Activated naive CD4-positive, alpha-beta T cell treated with anti-CD3 and anti-CD28 coated beads for 36 hours (primary cell): ENCODE measurements at regions not wholly inside any gene's neighbourhood (a gene's known extent, or its start where the extent isn't known, plus 50 kb on each side); places are given as distances from the start of the nearest gene placed in this dataset.
"Not testable (repeated sequence)": the region's sequence is repeated elsewhere in the genome, so short reads cannot be mapped to it uniquely, and the experiment has no call there.

Source experiments
- CTCF ChIA-PET: fragments of 350-600 bp; sonication (Branson Sonifier 250); formaldehyde crosslinking; loops from one replicate; lab custom pipeline; 2021; ENCODE audit warnings: antibody characterized with exemption; lab: Charles Lee
- DNase-seq: peaks from one replicate; pipeline ENCODE4 v3.0.0-alpha.2; 2020
- H3K27ac Mint-ChIP-seq: one replicate; pipeline ENCODE4 v1.8.0; 2021; ENCODE audit warnings: mild to moderate bottlenecking, mixed read lengths
- H3K27me3 Mint-ChIP-seq: one replicate; pipeline ENCODE4 v1.8.0; 2021; ENCODE audit warnings: low read depth, mixed read lengths
- H3K36me3 Mint-ChIP-seq: one replicate; pipeline ENCODE4 v1.8.0; 2021; ENCODE audit warnings: low read depth, mixed read lengths
- H3K4me1 Mint-ChIP-seq: one replicate; pipeline ENCODE4 v1.8.0; 2021; ENCODE audit warnings: low read depth, mixed read lengths
- H3K4me3 Mint-ChIP-seq: one replicate; pipeline ENCODE4 v1.8.0; 2021; ENCODE audit warnings: mild to moderate bottlenecking, moderate library complexity, mixed read lengths
- H3K9me3 Mint-ChIP-seq: one replicate; pipeline ENCODE4 v1.8.0; 2021; ENCODE audit warnings: mixed read lengths
- intact Hi-C: fragments of 100-400 bp; cut with micrococcal nuclease; formaldehyde crosslinking; loops from one replicate; pipeline ENCODE4 v1.15.1; 2023

- H3K4me1 Mint-ChIP-seq = no peaks in the 10 kb centered on the region
- peaks cover 2% of the 10 kb centered on the region for H3K9me3 Mint-ChIP-seq
- H3K27me3 Mint-ChIP-seq = no peaks in the 10 kb centered on the region
- no peak overlapping the region for H3K27ac Mint-ChIP-seq
- intact Hi-C loops = no loop called here
- CTCF ChIA-PET = no interaction called here
- no peak overlapping the region for H3K4me3 Mint-ChIP-seq
- no peak for DNase-seq
- H3K36me3 Mint-ChIP-seq = no peaks in the 10 kb centered on the region
These were observed 1247.0 kb upstream of the GYPC start for GRCh38 chr2:125408874-125409538.

DNA sequence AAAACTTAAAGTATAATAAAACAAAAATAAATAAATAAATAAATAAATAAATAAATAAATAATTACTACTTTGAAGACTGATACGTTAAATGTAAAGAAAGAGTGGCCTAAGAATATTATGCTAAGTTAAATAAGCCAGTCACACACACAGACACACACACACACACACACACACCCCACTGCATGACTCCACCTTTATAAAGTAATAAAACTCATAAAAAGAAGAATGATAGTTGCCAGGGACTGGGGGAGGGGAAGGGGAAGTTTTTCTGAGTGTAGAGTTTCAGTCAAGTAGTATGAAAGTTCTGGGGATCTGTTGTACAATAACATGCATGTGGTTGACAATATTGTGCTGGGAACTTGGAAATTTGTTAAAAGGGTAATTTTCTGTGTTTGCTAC, 1237.5 kb upstream of the GYPC start:
- CTCF ChIA-PET = no interaction called here
- intact Hi-C loops = no loop called here
- H3K4me1 Mint-ChIP-seq = no peaks in the 10 kb centered on the region
- no peaks in the 10 kb centered on the region for H3K36me3 Mint-ChIP-seq
- peaks cover 2% of the 10 kb centered on the region for H3K9me3 Mint-ChIP-seq
- H3K27me3 Mint-ChIP-seq = no peaks in the 10 kb centered on the region
- no peak overlapping the region for H3K4me3 Mint-ChIP-seq
- no peak overlapping the region for H3K27ac Mint-ChIP-seq
- DNase-seq = no peak

- H3K4me3 Mint-ChIP-seq, CTCF ChIA-PET, H3K9me3 Mint-ChIP-seq, DNase-seq, H3K27ac Mint-ChIP-seq, H3K36me3 Mint-ChIP-seq, H3K4me1 Mint-ChIP-seq, intact Hi-C loops, H3K27me3 Mint-ChIP-seq: not testable (repeated sequence)
These were observed 1233.7 kb upstream of the GYPC start for GRCh38 chr2:125422198-125422770.

GRCh38 chr2:125424266-125424785, 1231.6 kb upstream of the GYPC start:
- DNase-seq = no peak
- intact Hi-C loops = no loop called here
- Mint-ChIP-seq H3K36me3 (no peaks in the 10 kb centered on the region), H3K27ac (no peak overlapping the region), H3K27me3 (no peaks in the 10 kb centered on the region), H3K9me3 (no peaks in the 10 kb centered on the region), H3K4me1 (no peaks in the 10 kb centered on the region), H3K4me3 (no peak overlapping the region)
- CTCF ChIA-PET = no interaction called here

DNA sequence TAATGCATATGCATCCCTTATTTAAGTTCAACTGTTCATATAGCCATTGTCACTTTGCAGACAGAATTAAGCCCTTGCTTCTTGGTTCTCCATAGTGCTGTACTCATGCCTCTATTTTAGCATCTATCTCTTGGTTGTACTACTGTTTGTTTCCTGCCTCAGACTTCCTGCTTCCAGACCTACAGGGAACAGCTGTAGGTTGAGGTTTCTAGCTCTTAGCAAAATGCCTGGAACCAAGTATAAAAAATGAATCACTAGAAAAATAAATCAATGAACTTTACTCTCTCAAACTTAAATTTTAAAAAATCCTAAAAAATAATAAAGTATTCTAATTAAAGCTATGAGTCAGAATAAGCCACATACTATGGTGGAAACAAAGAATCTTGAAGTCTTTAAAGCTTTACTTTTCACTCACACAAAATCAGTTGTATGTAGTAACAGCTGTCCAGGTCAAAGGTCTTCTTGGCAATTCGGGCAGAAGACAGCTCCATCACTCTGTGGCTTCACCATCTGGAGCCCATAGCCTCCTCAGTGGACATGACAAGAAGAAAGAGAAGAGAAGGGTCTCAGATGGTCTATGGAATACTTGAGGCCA, 1228.1 kb upstream of the GYPC start:
- H3K36me3 Mint-ChIP-seq = no peaks in the 10 kb centered on the region
- H3K9me3 Mint-ChIP-seq = peaks cover 1% of the 10 kb centered on the region
- intact Hi-C loops = no loop called here
- no peaks in the 10 kb centered on the region for H3K4me1 Mint-ChIP-seq
- no peaks in the 10 kb centered on the region for H3K27me3 Mint-ChIP-seq
- DNase-seq = no peak
- CTCF ChIA-PET = interaction anchor here (0.6 kb wide), 1 partner anchor 53 kb away, joined by 3 read pairs; no protein-coding TSS in a partner anchor
- H3K4me3 Mint-ChIP-seq = no peak overlapping the region
- no peak overlapping the region for H3K27ac Mint-ChIP-seq

- no peak for DNase-seq
- Mint-ChIP-seq H3K36me3 (no peaks in the 10 kb centered on the region), H3K27ac (no peak overlapping the region), H3K4me3 (no peak overlapping the region), H3K4me1 (no peaks in the 10 kb centered on the region), H3K27me3 (no peaks in the 10 kb centered on the region), H3K9me3 (peaks cover 3% of the 10 kb centered on the region)
- CTCF ChIA-PET = no interaction called here
- intact Hi-C loops = no loop called here
These were observed 1211.9 kb upstream of the GYPC start for GRCh38 chr2:125444106-125444505.

GRCh38 chr2:125445495-125445894, 1210.5 kb upstream of the GYPC start:
- intact Hi-C loops = no loop called here
- no peaks in the 10 kb centered on the region for H3K27me3 Mint-ChIP-seq
- CTCF ChIA-PET = no interaction called here
- no peaks in the 10 kb centered on the region for H3K36me3 Mint-ChIP-seq
- H3K9me3 Mint-ChIP-seq = peaks cover 6% of the 10 kb centered on the region
- no peak overlapping the region for H3K4me3 Mint-ChIP-seq
- no peak for DNase-seq
- no peaks in the 10 kb centered on the region for H3K4me1 Mint-ChIP-seq
- no peak overlapping the region for H3K27ac Mint-ChIP-seq

DNA sequence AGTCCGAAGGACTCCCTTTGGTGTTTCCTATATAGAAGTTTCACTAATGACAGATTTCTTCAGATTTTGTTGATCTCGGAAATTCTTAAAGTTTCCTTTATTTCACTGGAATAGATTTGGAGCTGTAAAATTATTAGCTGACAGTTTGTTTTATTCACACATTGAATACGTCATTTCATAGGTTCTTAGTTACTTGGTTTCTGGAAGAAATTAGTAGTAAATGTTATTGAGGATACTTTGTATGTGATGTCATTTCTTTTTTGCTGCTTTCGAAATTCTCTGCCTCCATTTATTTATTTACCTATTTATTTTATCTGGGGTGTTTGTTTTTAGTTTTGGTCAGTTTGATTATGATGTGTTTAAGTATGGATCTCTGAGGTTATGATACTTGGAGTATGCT, 1205.9 kb upstream of the GYPC start:
- no peaks in the 10 kb centered on the region for H3K36me3 Mint-ChIP-seq
- H3K9me3 Mint-ChIP-seq = peaks cover 8% of the 10 kb centered on the region
- CTCF ChIA-PET = no interaction called here
- H3K27me3 Mint-ChIP-seq = no peaks in the 10 kb centered on the region
- H3K4me3 Mint-ChIP-seq = no peak overlapping the region
- intact Hi-C loops = no loop called here
- DNase-seq = no peak
- H3K4me1 Mint-ChIP-seq = no peaks in the 10 kb centered on the region
- no peak overlapping the region for H3K27ac Mint-ChIP-seq

DNA sequence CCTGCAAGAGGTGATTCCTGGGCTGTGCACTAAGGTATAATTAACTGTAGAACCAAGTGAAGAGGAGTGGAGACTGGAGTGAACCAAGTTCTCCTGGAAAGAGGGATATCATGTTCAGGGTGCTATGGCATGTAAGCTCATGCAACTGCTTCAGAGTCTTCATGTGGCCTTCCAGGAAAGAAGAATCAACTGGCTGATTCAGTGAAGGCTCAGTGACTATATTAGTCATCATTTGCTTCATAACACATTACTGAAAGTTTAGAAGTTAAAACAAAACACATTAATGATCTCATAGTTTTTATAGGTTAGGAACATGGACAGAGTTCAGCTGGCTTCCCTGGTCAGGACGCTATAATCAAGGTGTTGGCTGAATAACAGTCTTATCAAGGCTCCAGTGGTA, 1200.8 kb upstream of the GYPC start:
- H3K4me1 Mint-ChIP-seq = no peaks in the 10 kb centered on the region
- peaks cover 6% of the 10 kb centered on the region for H3K9me3 Mint-ChIP-seq
- DNase-seq = no peak
- H3K36me3 Mint-ChIP-seq = no peaks in the 10 kb centered on the region
- no peaks in the 10 kb centered on the region for H3K27me3 Mint-ChIP-seq
- intact Hi-C loops = no loop called here
- no peak overlapping the region for H3K27ac Mint-ChIP-seq
- no peak overlapping the region for H3K4me3 Mint-ChIP-seq
- CTCF ChIA-PET = interaction anchor here (0.6 kb wide), 1 partner anchor 61 kb away, joined by 4 read pairs; no protein-coding TSS in a partner anchor

DNA sequence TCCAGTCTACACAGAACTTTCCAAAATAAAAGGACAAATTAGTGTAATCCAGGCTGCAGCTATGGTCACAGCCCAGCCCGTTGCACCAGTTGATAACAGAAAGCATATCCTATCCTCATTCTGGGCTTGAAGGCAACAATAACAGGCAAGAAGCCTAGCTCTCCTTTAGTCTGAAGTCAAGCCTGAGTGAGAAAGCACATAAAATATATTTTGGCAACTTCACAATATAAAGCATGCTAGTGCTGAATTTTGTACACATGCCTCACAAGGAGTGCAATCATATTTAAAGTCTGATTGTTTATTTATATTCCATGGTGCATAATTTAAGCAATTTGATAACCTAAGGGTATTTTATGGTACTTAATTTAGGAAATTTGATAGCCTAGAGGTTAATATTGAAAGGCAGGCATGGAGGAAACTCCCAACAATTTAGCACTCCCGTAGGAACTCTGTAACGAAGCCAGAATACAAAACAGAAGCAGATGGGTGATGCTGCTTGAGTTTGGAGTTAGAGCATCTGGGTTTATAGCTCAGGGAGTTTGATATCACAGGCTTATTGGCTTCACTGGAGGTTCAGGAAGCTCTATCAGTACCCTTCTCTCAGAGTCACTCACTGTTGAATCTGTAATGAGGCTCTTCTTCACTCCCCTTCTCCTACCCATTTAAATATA, 1199.1 kb upstream of the GYPC start:
- DNase-seq = no peak
- CTCF ChIA-PET = no interaction called here
- Mint-ChIP-seq H3K9me3 (peaks cover 1% of the 10 kb centered on the region), H3K36me3 (no peaks in the 10 kb centered on the region), H3K27me3 (no peaks in the 10 kb centered on the region), H3K4me1 (no peaks in the 10 kb centered on the region), H3K4me3 (no peak overlapping the region), H3K27ac (no peak overlapping the region)
- intact Hi-C loops = no loop called here

DNA sequence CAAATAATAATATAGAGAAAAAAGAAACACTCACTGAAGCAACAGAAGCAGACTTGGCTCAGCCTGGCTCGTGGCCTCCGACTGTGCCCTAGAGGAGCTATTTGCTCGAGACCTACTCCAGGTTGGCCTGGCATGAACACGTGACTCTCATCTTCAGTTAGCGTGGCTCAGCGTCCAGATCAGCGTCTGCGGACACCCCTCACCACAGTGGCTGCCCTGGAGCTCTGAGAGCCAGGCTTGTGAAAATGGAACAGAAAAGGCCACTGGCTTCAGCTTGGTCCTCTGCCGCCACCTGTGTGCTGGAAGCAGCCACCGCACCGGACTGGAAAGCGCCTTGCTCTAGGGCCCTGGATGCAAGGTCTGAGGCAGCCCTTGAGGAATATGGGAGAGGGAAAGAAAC, 1184.0 kb upstream of the GYPC start:
- H3K27ac Mint-ChIP-seq = no peak overlapping the region
- intact Hi-C loops = no loop called here
- H3K4me1 Mint-ChIP-seq = no peaks in the 10 kb centered on the region
- no peaks in the 10 kb centered on the region for H3K27me3 Mint-ChIP-seq
- H3K36me3 Mint-ChIP-seq = no peaks in the 10 kb centered on the region
- H3K4me3 Mint-ChIP-seq = no peak overlapping the region
- CTCF ChIA-PET = no interaction called here
- DNase-seq = no peak
- H3K9me3 Mint-ChIP-seq = peaks cover 13% of the 10 kb centered on the region

DNA sequence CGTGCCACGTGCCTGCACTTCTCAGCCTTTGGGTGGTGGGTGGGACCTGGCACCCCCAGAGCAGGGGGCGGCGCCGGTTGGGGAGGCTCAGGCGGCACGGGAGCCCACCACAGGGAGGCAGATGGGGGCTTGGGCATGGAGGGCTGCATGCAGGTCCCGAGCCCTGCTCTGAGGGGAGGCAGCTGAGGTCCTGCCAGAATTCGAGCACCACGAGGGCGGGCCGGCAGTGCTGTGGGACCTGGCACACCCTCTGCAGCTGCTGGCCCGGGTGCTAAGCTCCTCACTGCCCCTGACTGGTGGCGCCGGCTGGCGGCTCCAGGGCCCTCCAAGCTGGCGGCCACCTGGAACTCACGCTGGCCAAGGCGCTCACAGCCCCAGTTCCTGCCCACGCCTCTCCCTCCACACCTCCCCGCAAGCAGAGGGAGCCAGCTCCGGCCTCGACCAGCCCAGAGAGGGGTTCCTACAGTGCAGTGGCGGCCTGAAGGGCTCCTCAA, 1176.8 kb upstream of the GYPC start:
- peaks cover 23% of the 10 kb centered on the region for H3K9me3 Mint-ChIP-seq
- no peaks in the 10 kb centered on the region for H3K4me1 Mint-ChIP-seq
- intact Hi-C loops = no loop called here
- no peak overlapping the region for H3K27ac Mint-ChIP-seq
- CTCF ChIA-PET = no interaction called here
- no peak for DNase-seq
- H3K27me3 Mint-ChIP-seq = no peaks in the 10 kb centered on the region
- no peaks in the 10 kb centered on the region for H3K36me3 Mint-ChIP-seq
- no peak overlapping the region for H3K4me3 Mint-ChIP-seq
